ENCODE measurements at regions not wholly inside any gene's neighbourhood (a gene's known extent, or its start where the extent isn't known, plus 50 kb on each side); places are given as distances from the start of the nearest gene placed in this dataset.

DNA sequence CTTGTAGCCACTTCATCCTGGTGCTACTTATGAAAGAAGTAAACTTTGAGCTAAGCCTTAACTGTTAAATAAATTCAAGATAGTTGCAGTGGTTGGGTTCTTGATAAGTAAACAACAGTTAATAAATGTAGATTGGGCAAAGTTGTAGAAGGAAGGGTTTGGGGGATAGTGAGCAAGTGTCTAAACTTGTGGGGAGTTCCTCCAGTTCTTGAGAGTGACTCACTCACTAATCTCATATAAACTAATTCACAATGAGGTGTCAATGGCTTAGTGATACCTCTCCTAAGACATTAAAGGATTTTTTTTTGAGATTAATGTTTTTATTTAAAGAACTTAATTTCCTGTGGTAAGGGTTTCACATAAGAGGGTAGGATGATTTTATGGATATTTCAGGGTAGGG lies 507.4 kb downstream of the BMP2 start:
- TF ChIP-seq, protein P1, sequence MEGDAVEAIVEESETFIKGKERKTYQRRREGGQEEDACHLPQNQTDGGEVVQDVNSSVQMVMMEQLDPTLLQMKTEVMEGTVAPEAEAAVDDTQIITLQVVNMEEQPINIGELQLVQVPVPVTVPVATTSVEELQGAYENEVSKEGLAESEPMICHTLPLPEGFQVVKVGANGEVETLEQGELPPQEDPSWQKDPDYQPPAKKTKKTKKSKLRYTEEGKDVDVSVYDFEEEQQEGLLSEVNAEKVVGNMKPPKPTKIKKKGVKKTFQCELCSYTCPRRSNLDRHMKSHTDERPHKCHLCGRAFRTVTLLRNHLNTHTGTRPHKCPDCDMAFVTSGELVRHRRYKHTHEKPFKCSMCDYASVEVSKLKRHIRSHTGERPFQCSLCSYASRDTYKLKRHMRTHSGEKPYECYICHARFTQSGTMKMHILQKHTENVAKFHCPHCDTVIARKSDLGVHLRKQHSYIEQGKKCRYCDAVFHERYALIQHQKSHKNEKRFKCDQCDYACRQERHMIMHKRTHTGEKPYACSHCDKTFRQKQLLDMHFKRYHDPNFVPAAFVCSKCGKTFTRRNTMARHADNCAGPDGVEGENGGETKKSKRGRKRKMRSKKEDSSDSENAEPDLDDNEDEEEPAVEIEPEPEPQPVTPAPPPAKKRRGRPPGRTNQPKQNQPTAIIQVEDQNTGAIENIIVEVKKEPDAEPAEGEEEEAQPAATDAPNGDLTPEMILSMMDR (conservative IDR thresholded peaks at IDR 0.05; ENCODE audit: low read depth in 2 of 2), result no peak
- TF ChIP-seq, protein P2, sequence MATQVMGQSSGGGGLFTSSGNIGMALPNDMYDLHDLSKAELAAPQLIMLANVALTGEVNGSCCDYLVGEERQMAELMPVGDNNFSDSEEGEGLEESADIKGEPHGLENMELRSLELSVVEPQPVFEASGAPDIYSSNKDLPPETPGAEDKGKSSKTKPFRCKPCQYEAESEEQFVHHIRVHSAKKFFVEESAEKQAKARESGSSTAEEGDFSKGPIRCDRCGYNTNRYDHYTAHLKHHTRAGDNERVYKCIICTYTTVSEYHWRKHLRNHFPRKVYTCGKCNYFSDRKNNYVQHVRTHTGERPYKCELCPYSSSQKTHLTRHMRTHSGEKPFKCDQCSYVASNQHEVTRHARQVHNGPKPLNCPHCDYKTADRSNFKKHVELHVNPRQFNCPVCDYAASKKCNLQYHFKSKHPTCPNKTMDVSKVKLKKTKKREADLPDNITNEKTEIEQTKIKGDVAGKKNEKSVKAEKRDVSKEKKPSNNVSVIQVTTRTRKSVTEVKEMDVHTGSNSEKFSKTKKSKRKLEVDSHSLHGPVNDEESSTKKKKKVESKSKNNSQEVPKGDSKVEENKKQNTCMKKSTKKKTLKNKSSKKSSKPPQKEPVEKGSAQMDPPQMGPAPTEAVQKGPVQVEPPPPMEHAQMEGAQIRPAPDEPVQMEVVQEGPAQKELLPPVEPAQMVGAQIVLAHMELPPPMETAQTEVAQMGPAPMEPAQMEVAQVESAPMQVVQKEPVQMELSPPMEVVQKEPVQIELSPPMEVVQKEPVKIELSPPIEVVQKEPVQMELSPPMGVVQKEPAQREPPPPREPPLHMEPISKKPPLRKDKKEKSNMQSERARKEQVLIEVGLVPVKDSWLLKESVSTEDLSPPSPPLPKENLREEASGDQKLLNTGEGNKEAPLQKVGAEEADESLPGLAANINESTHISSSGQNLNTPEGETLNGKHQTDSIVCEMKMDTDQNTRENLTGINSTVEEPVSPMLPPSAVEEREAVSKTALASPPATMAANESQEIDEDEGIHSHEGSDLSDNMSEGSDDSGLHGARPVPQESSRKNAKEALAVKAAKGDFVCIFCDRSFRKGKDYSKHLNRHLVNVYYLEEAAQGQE (IDR thresholded peaks at IDR 0.05; ENCODE audit: unreplicated experiment), result no peak
- TF ChIP-seq POLR2AphosphoS5 (IDR thresholded peaks at IDR 0.05; ENCODE audit: low read depth) (no peak), EZH2phosphoT487 (IDR thresholded peaks at IDR 0.05; ENCODE audit: unreplicated experiment) (no peak)

Measured in GM23338 (cell line).